Activated CD4-positive, alpha-beta memory T cell treated with anti-CD3 and anti-CD28 coated beads for 36 hours (primary cell): ENCODE measurements at regions not wholly inside any gene's neighbourhood (a gene's known extent, or its start where the extent isn't known, plus 50 kb on each side); places are given as distances from the start of the nearest gene placed in this dataset.

ENCODE experiments used
- CTCF ChIA-PET: fragments of 350-600 bp; sonication (Branson Sonifier 250); formaldehyde crosslinking; loops from one replicate; lab custom pipeline; 2021; ENCODE audit warnings: antibody characterized with exemption, inconsistent platforms; lab: Charles Lee
- POLR2A ChIA-PET: fragments of 350-600 bp; sonication (Branson Sonifier 250); formaldehyde crosslinking; loops from one replicate; lab custom pipeline; 2021; ENCODE audit warnings: antibody characterized with exemption; lab: Charles Lee
- DNase-seq: peaks from one replicate; pipeline ENCODE4 v3.0.0-alpha.2; 2020
- H3K27ac Mint-ChIP-seq: one replicate; pipeline ENCODE4 v1.8.0; 2021; ENCODE audit warnings: mixed read lengths
- H3K27me3 Mint-ChIP-seq: one replicate; pipeline ENCODE4 v1.8.0; 2021; ENCODE audit warnings: mixed read lengths
- H3K36me3 Mint-ChIP-seq: one replicate; pipeline ENCODE4 v1.8.0; 2021; ENCODE audit warnings: mixed read lengths
- H3K4me1 Mint-ChIP-seq: one replicate; pipeline ENCODE4 v1.8.0; 2021; ENCODE audit warnings: low read depth, mixed read lengths
- H3K4me3 Mint-ChIP-seq: one replicate; pipeline ENCODE4 v1.8.0; 2021; ENCODE audit warnings: mild to moderate bottlenecking, mixed read lengths
- H3K9me3 Mint-ChIP-seq: one replicate; pipeline ENCODE4 v1.8.0; 2021; ENCODE audit warnings: mixed read lengths
- intact Hi-C: fragments of 100-400 bp; cut with micrococcal nuclease; formaldehyde crosslinking; loops from one replicate; pipeline ENCODE4 v1.15.1; 2023

DNA sequence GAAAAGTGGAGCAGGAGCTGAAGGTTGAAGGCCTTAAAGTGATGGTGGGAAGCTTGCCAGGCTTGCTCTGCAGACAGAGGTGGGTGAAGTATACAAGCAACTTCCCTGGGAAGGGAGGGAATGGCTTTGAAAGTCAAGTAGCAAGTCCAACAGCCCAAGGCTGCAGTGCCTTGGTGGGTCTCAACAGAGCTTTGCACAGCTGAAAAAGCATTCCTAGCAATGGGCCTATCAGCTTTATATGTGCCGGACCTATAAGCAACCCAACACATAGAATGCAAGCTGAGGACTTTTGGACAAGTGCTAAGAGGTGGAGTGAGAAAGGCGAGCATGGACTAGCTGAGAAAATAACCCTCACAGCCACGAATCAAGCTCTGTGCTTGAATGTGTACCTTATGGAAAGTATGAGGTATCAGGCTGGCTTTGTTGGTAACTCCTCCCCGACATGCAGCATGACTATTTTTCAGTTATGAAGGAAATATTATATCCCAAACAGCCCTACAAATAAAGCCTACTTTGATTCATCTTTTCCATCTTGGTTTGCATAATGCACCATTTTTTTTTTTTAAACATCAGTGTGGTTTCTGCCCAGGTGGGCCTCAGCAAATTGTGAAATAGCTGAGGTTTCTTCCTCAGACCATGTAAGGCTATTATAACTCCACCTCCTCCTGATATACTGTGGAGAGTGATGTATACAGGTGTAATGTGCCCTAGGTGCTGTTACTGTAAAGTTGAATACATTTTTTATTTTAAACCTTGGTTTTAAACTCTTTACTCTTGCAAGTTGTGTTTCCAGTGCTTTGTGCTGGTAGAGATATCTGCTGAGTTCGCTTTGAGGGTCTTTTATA lies 241.4 kb upstream of the CXCR4 start:
- Mint-ChIP-seq H3K27ac (peak overlapping the region; percentile 66), H3K27me3 (peaks cover 5% of the 10 kb centered on the region), H3K36me3 (no peaks in the 10 kb centered on the region), H3K4me3 (no peak overlapping the region), H3K4me1 (peaks cover 69% of the 10 kb centered on the region), H3K9me3 (no peaks in the 10 kb centered on the region)
- DNase-seq: peak; percentile 26
- intact Hi-C loops: loop anchor here (1.0 to 2.0 kb wide), 3 partner anchors 15 to 240 kb away; no protein-coding TSS in a partner anchor
- ChIA-PET CTCF (interaction anchor here (0.6 to 1.6 kb wide), 3 partner anchors 32 to 484 kb away, joined by 3 to 8 read pairs (median 3); no protein-coding TSS in a partner anchor), POLR2A (interaction anchor here (0.6 to 1.6 kb wide), 2 partner anchors 31 to 587 kb away, joined by 3 to 5 read pairs; no protein-coding TSS in a partner anchor)

DNA sequence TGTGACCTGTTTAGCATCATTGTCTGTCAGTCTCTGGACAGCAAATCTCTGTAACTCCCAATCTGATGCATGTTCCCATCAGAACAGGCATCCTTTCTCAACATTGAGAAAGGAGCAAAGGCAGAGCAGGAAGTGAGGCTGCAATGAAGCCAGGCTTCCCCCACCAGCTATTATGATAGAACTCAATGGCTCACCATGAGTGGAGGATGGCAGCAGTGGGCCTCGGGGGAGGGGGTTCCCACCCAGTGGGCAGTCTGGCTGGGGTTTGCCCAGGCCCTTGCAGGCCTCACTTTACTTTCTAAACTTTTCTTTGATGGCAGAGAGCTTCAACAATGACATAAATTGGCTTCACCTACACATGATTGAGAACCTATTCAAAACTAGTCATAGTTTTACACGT lies 240.6 kb upstream of the CXCR4 start:
- Mint-ChIP-seq H3K36me3 (no peaks in the 10 kb centered on the region), H3K9me3 (no peaks in the 10 kb centered on the region), H3K4me1 (peaks cover 63% of the 10 kb centered on the region), H3K4me3 (no peak overlapping the region), H3K27me3 (peaks cover 2% of the 10 kb centered on the region), H3K27ac (peak overlapping the region; percentile 66)
- intact Hi-C loops: loop anchor here (2.0 kb wide), 2 partner anchors 16 to 120 kb away; no protein-coding TSS in a partner anchor
- CTCF ChIA-PET: interaction anchor here (1.2 to 1.6 kb wide), 2 partner anchors 32 to 445 kb away, joined by 3 to 8 read pairs; no protein-coding TSS in a partner anchor
- POLR2A ChIA-PET: no interaction called here
- DNase-seq: peak; percentile 59

DNA sequence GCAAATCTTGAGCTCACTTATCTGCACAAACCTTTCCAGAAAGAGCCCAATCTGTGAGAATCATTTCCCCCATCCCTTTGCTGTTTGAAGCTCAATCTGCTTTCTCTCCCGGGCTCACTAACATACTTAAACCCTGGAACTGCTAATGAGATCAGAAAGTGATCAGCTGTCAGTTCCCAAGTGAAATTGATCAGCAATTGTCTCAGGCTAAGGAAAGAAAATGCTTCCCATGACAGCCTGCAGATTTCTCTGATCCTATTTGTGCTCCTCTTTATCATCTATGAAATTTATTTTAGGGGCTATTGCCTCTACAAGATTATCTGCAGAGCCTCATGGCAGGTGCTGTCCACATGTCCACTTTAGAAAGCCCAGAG lies 239.0 kb upstream of the CXCR4 start:
- no peak overlapping the region for H3K27ac Mint-ChIP-seq
- H3K4me3 Mint-ChIP-seq: no peak overlapping the region
- H3K9me3 Mint-ChIP-seq: no peaks in the 10 kb centered on the region
- H3K36me3 Mint-ChIP-seq: no peaks in the 10 kb centered on the region
- intact Hi-C loops: no loop called here
- H3K4me1 Mint-ChIP-seq: peaks cover 54% of the 10 kb centered on the region
- H3K27me3 Mint-ChIP-seq: peaks cover 2% of the 10 kb centered on the region
- DNase-seq: no peak
- POLR2A ChIA-PET: no interaction called here
- CTCF ChIA-PET: interaction anchor here (1.2 kb wide), 1 partner anchor 443 kb away, joined by 3 read pairs; no protein-coding TSS in a partner anchor

DNA sequence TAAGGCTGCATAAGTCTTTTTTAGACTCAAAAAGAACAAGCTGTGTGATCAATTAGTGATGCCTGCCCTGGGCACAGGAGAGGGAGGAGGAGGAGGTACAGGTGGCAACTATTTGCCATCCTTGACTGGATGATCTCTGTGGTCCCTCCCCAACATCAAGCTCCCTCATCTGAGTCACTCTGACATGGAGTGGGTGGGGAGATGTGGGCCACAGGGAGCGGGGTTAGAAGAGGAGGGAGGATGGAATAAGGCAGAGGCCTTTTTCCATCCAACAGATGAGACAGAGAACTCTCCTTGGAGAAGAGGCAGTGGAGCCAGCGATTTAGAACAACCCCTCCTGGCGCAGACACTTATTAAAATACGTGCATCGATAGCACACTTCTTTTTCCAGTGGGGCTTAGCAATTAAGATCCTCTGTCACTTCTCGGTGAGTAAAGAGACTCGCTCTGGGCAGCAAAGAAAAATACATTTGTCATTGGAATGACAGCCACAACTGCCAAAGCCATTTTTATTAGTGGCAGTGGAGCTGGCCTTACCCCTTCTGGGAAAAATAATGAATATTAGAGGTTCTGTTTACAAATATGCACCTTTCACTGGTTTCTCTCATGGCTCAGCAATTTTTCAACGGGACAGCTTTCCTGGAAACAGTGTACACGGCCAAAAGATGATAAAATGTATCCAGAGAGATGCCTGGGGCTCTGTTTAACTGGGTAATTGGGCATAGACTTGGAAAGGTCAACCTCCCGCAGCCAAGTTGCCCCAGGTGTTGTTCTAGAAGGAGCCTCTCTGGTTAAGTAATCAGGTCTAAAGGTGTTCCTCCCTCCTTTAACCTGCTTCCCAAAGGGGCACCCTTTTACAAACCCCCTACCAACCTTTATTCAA lies 238.4 kb upstream of the CXCR4 start:
- no peak for DNase-seq
- CTCF ChIA-PET: interaction anchor here (1.2 kb wide), 1 partner anchor 442 kb away, joined by 3 read pairs; no protein-coding TSS in a partner anchor
- no peak overlapping the region for H3K27ac Mint-ChIP-seq

DNA sequence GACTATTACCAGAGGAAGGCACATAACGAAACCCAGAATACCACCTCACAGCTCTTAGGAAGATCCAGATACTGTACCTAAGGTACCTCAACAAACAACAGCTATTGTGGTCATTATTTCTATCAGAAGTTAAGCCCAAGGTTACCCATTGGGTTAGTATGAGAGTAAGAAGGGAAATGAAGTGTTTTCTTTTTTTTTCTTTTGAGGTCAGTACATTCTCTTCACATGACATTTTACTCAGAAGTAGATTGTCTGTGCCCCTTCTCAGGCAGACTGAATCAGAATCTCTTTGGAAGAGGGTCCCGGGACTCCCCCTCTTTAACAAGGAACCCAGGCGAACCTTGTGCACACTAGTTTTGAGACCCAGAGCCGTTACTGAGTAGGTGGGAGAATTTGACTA lies 233.7 kb upstream of the CXCR4 start:
- peak overlapping the region; percentile 18 for H3K27ac Mint-ChIP-seq

More for the DNA sequence above, 238.4 kb upstream of the CXCR4 start:
- Mint-ChIP-seq H3K4me1 (peaks cover 54% of the 10 kb centered on the region), H3K4me3 (no peak overlapping the region), H3K27me3 (peaks cover 2% of the 10 kb centered on the region), H3K36me3 (no peaks in the 10 kb centered on the region), H3K9me3 (no peaks in the 10 kb centered on the region)
- POLR2A ChIA-PET: no interaction called here
- intact Hi-C loops: no loop called here

DNA sequence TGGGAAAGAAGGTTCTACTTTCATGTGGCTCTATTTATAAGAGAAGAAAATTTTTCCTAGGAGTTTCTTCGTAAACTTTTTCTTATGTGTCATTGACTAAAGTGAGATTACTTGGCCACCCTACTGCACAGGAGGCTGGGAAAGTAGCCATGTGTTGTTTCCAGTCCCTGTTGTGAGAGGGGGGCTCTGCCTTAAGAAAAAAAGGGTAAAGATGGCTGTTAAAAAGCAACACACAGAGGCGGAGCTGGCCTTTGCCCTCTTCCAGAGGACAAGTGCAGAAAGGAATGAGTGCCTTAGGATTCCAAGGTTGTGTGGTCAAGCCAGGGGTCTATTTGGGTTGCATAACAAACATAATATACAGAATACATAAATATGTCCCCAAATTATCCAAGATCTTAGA lies 230.0 kb upstream of the CXCR4 start:
- Mint-ChIP-seq H3K27ac (no peak overlapping the region), H3K27me3 (no peaks in the 10 kb centered on the region), H3K4me3 (no peak overlapping the region), H3K4me1 (peaks cover 18% of the 10 kb centered on the region), H3K36me3 (peaks cover 9% of the 10 kb centered on the region), H3K9me3 (peaks cover 10% of the 10 kb centered on the region)
- ChIA-PET POLR2A (no interaction called here), CTCF (no interaction called here)
- DNase-seq: no peak
- intact Hi-C loops: no loop called here

More for the DNA sequence above, 233.7 kb upstream of the CXCR4 start:
- ChIA-PET POLR2A (interaction anchor here (0.8 to 0.9 kb wide), 2 partner anchors 11 to 21 kb away, joined by 3 read pairs; no protein-coding TSS in a partner anchor), CTCF (no interaction called here)
- peak; percentile 51 for DNase-seq
- H3K4me1 Mint-ChIP-seq: peaks cover 26% of the 10 kb centered on the region
- peaks cover 9% of the 10 kb centered on the region for H3K36me3 Mint-ChIP-seq
- no peaks in the 10 kb centered on the region for H3K27me3 Mint-ChIP-seq
- intact Hi-C loops: loop anchor here (1.0 to 2.0 kb wide), 2 partner anchors 24 to 41 kb away; no protein-coding TSS in a partner anchor
- no peak overlapping the region for H3K4me3 Mint-ChIP-seq
- H3K9me3 Mint-ChIP-seq: peaks cover 10% of the 10 kb centered on the region

DNA sequence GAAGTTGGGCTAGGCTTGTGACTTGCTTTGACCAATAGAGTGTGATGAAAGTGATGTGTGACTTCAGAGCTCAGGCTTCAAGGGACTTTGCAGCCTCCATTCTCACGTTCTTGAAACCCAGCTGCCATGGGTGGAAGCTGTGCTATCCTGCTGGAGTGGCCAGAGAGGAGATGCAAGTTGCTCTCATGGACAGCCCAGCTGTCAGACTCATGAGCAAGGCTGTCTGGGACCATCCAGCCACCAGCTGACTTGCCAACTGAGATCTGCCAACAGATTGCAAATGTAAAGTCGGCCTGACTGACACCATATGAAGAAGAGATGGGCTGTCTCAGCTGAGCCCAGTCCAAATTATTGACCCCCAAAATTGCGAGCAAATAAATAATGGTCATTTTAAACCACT lies 226.4 kb upstream of the CXCR4 start:
- Mint-ChIP-seq H3K27me3 (no peaks in the 10 kb centered on the region), H3K36me3 (no peaks in the 10 kb centered on the region), H3K4me1 (no peaks in the 10 kb centered on the region), H3K27ac (no peak overlapping the region), H3K9me3 (no peaks in the 10 kb centered on the region), H3K4me3 (no peak overlapping the region)
- POLR2A ChIA-PET: no interaction called here
- CTCF ChIA-PET: no interaction called here
- intact Hi-C loops: no loop called here
- DNase-seq: no peak

DNA sequence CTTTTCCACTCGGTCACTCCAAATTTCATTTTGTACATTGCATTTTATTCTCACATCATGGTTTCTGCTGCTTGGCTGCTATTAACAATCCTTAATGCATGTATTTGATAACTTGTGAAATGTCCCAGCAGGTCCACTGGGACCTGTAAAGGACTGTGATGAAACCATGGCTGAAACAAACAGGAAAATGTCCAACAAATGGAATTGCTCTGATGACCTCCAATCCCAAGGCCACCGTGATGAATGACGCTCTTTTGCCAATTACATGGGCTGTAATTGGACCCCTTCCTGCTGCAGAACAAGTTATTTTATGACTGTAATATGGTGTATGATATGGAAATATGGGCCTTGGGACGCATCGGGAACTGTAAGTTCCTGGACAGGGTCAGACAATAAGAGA lies 224.2 kb upstream of the CXCR4 start:
- DNase-seq: no peak
- CTCF ChIA-PET: no interaction called here
- Mint-ChIP-seq H3K4me3 (no peak overlapping the region), H3K27ac (no peak overlapping the region), H3K36me3 (no peaks in the 10 kb centered on the region), H3K4me1 (no peaks in the 10 kb centered on the region), H3K9me3 (no peaks in the 10 kb centered on the region), H3K27me3 (no peaks in the 10 kb centered on the region)
- intact Hi-C loops: no loop called here
- POLR2A ChIA-PET: no interaction called here

DNA sequence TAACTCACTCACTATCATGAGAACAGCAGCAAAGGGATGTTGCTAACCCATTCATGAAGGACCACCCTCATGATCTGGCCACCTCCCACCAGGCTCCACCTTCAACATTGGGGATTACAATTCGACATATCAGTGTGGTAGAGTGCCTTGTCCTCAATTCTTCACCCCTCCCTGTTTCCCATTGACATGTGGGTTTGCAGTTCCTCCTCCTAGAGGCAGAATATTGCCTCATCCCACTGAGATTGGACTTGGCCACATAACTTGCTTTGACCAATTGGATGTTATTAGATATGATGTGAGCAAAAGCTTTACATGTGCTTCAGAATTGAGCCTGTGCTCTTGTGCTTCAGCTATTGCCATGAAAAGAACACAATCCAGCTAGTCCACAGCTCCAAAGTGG lies 217.0 kb upstream of the CXCR4 start:
- CTCF ChIA-PET: no interaction called here
- no peak overlapping the region for H3K4me3 Mint-ChIP-seq
- H3K27me3 Mint-ChIP-seq: no peaks in the 10 kb centered on the region
- H3K36me3 Mint-ChIP-seq: no peaks in the 10 kb centered on the region
- no peak overlapping the region for H3K27ac Mint-ChIP-seq
- intact Hi-C loops: no loop called here
- POLR2A ChIA-PET: no interaction called here
- peaks cover 9% of the 10 kb centered on the region for H3K4me1 Mint-ChIP-seq
- no peaks in the 10 kb centered on the region for H3K9me3 Mint-ChIP-seq
- DNase-seq: no peak

DNA sequence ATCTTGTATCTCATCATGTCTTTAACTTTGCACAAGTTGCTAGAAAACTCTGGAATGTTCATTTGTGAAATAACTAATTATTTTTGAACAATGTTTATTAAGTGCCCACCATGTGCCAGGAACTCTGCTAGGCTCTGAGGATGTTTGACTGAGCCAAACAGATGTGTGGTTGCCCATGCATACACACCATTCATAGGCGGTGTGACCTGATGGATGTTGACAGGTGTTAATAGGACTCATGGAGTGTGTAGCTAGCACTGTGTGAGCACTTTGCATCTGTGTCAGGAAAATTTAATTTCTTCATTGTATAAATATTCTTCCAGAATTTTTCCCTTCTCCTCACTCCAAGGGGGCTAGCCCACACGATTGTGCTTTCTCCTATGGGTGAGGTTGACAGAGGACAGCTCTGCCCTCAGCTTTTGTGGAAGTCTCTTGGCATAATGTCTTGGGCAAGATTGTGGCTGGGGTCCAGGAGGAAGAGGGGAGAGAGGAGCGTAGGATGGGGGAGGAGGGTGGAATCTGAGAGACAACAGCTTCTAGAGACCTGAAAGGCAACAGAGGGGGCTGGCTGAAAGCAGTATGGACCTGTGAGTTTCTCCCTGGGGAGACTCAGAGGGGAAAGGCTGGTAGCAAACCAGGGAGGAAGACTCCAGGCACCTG lies 214.6 kb upstream of the CXCR4 start:
- Mint-ChIP-seq H3K36me3 (peaks cover 1% of the 10 kb centered on the region), H3K4me1 (peaks cover 22% of the 10 kb centered on the region), H3K27me3 (no peaks in the 10 kb centered on the region), H3K4me3 (no peak overlapping the region), H3K9me3 (no peaks in the 10 kb centered on the region), H3K27ac (no peak overlapping the region)
- no peak for DNase-seq
- ChIA-PET CTCF (no interaction called here), POLR2A (no interaction called here)
- intact Hi-C loops: no loop called here

DNA sequence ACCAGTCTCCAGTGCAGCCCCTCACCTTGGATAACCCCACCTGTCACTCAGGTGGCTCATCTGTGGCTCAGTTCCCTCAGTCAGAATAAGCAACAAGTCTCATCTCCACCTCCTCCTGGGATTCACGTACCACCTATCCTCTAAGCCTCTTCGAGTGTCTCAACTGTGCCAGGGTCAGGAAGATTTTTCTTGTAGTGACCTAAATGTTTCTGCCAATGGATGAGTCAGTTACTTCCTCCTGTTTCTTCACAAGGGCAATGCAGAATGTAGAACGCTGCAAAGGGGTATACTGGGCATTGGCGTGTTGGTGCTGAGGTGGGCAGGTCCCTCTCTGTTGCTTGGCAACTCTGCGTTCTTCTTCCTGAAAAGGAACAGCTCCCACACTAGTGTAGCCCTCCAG lies 213.3 kb upstream of the CXCR4 start:
- Mint-ChIP-seq H3K36me3 (peaks cover 1% of the 10 kb centered on the region), H3K9me3 (no peaks in the 10 kb centered on the region), H3K4me3 (no peak overlapping the region), H3K27ac (peak overlapping the region; percentile 32), H3K27me3 (no peaks in the 10 kb centered on the region), H3K4me1 (peaks cover 34% of the 10 kb centered on the region)
- DNase-seq: no peak
- intact Hi-C loops: no loop called here
- ChIA-PET POLR2A (interaction anchor here (0.6 to 0.8 kb wide), 2 partner anchors 20 to 205 kb away, joined by 3 read pairs; no protein-coding TSS in a partner anchor), CTCF (no interaction called here)
